K562 (cell line): ENCODE measurements at regions not wholly inside any gene's neighbourhood (a gene's known extent, or its start where the extent isn't known, plus 50 kb on each side); places are given as distances from the start of the nearest gene placed in this dataset.
A peak's percentile ranks its signal among the peaks of the same experiment; 100 is the strongest.

ENCODE experiments used
- ATAC-seq: fragments of 200-7000 bp; cut with Tn5 transposase; 3 replicates; pipeline ENCODE4 v1.9.1; 2020; ENCODE audit warnings: moderate library complexity
- BruUV-seq: library from RNA; stranded (reverse); fragments of 400-500 nt; replicated peaks from 2 replicates; lab custom pipeline; 2021; lab: Mats Ljungman, UMichigan
- CTCF ChIA-PET: fragments of 300-600 bp; formaldehyde crosslinking; extraction: SDS; loops from one replicate; lab custom pipeline; 2021; ENCODE audit warnings: low intra/inter-chr PET ratio; lab: Yijun Ruan, JAX
- POLR2A ChIA-PET: fragments of 300-600, 350-650 bp; sonication (Branson Sonifier 250); formaldehyde crosslinking; extraction: SDS; loops from one replicate; lab custom pipeline; 2021; ENCODE audit warnings: antibody characterized with exemption, inconsistent platforms; lab: Yijun Ruan, JAX
- DNase-seq, 4 experiments: peaks; one replicate each; pipeline versions ENCODE4 v3.0.0 to v3.0.0-alpha.2; 2011 to 2018; ENCODE audit warnings: low spot score in 3 of 4, mixed read lengths in 3 of 4; ENCODE audit errors: extremely low read depth in 1 of 4
- FAIRE-seq: peaks from 2 replicates; lab custom pipeline; 2011; peaks lifted over from hg19 to GRCh38; lab: Jason Lieb, UNC
- H2AFZ ChIP-seq: 2 replicates; pipeline ENCODE4 v1.6.0; 2011; ENCODE audit warnings: low read depth, low read length, control low read depth, inconsistent platforms
- H3K27ac ChIP-seq: fragments of 200-600 bp; 3 replicates; pipeline ENCODE4 v1.8.0; 2011; ENCODE audit warnings: low read depth, mild to moderate bottlenecking, control low read depth, inconsistent platforms, low read length, moderate library complexity, mixed read lengths; ENCODE audit errors: extremely low read depth
- H3K27me3 ChIP-seq, 2 experiments: fragments of 300-600 bp in 1 of 2; 2 replicates in 1 of 2; 3 replicates in 1 of 2; pipeline versions ENCODE4 v1.6.0 to v1.8.0; 2011; ENCODE audit warnings: inconsistent platforms in 2 of 2, low read length in 2 of 2, mild to moderate bottlenecking in 1 of 2, mixed read lengths in 1 of 2, moderate library complexity in 1 of 2; ENCODE audit not compliant: control insufficient read depth in 2 of 2, insufficient read depth in 2 of 2
- H3K36me3 ChIP-seq: fragments of 300-600 bp; 3 replicates; pipeline ENCODE4 v1.8.0; 2011; ENCODE audit warnings: mild to moderate bottlenecking, low read length, inconsistent platforms; ENCODE audit not compliant: control insufficient read depth, insufficient read depth
- H3K4me1 ChIP-seq, 2 experiments: fragments of 200-600 bp in 1 of 2; replicated peaks in 1 of 2; 2 replicates in 1 of 2; 3 replicates in 1 of 2; pipeline versions ENCODE4 v1.5.1 to v1.8.0; 2011; ENCODE audit warnings: inconsistent platforms in 2 of 2, low read length in 2 of 2, mild to moderate bottlenecking in 1 of 2, mixed read lengths in 1 of 2, moderate library complexity in 1 of 2; ENCODE audit not compliant: control insufficient read depth in 2 of 2, insufficient read depth in 2 of 2
- H3K4me2 ChIP-seq: 2 replicates; pipeline ENCODE4 v1.6.1; 2011; ENCODE audit warnings: low read length, control low read depth, inconsistent platforms, mixed read lengths; ENCODE audit not compliant: insufficient read depth
- H3K4me3 ChIP-seq: fragments of 200-600 bp; sonication (generic), shearing (Covaris generic); 2 replicates; pipeline ENCODE4 v1.5.1; 2016; ENCODE audit warnings: control low read depth, inconsistent platforms
- H3K79me2 ChIP-seq: fragments of 200-600 bp; 3 replicates; pipeline ENCODE4 v1.8.0; 2011; ENCODE audit warnings: low read length, inconsistent platforms; ENCODE audit not compliant: control insufficient read depth, insufficient read depth
- H3K9ac ChIP-seq, 2 experiments: 2 replicates each; pipeline versions ENCODE4 v1.6.0 to v1.6.1; 2011; ENCODE audit warnings: low read depth in 2 of 2, low read length in 2 of 2, control low read depth in 1 of 2, inconsistent platforms in 1 of 2, mild to moderate bottlenecking in 1 of 2, mixed read lengths in 1 of 2; ENCODE audit not compliant: insufficient read depth in 1 of 2
- H3K9me1 ChIP-seq: one replicate; pipeline ENCODE4 v1.6.0; 2011; ENCODE audit warnings: inconsistent platforms, mild to moderate bottlenecking, low read length, moderate library complexity; ENCODE audit not compliant: control insufficient read depth, insufficient read depth
- H3K9me3 ChIP-seq: replicated peaks from 2 replicates; pipeline ENCODE4 v1.5.1; 2011; ENCODE audit warnings: low read depth, low read length, inconsistent platforms; ENCODE audit not compliant: control insufficient read depth, insufficient read depth
- H4K20me1 ChIP-seq: replicated peaks from 2 replicates; pipeline ENCODE4 v1.6.1; 2011; ENCODE audit warnings: low read length, inconsistent platforms, mixed read lengths; ENCODE audit not compliant: control insufficient read depth, insufficient read depth
- KDM4B ChIP-seq, 2 experiments: fragments of 450-650 bp in 1 of 2; sonication (generic) in 1 of 2; IDR thresholded peaks; 2 replicates each; pipeline ENCODE4 v1.6.1; 2016 to 2017; ENCODE audit warnings: borderline replicate concordance in 2 of 2, antibody characterized with exemption in 1 of 2, low read depth in 1 of 2, mild to moderate bottlenecking in 1 of 2
- ZNF436 ChIP-seq: fragments of 250-450, 450-650 bp; sonication (Bioruptor Pico); formaldehyde crosslinking; IDR thresholded peaks from 2 replicates; pipeline ENCODE4 v1.7.0; 2020; ENCODE audit warnings: mild to moderate bottlenecking
- WGBS: fragments of 100-300 bp; shearing (Covaris generic); methylation state at CpG from one replicate; pipeline ENCODE4 v1.1.6; 2016; ENCODE audit warnings: low coverage, mixed read lengths; ENCODE audit not compliant: insufficient coverage; ENCODE audit errors: missing lambda C conversion rate; 5-methylcytosine and 5-hydroxymethylcytosine counted together
- in situ Hi-C: fragments of 300-500 bp; cut with MboI; formaldehyde crosslinking; loops from 4 replicates; pipeline ENCODE4 v1.15.0; 2018; ENCODE audit warnings: inconsistent platforms, mixed read lengths
- intact Hi-C: fragments of 100-400 bp; cut with micrococcal nuclease; formaldehyde crosslinking; loops from 2 replicates; pipeline ENCODE4 v1.14.2; 2022
- TF ChIP-seq, protein P1 (sequence below): fragments of 250-450 bp; sonication (Bioruptor Pico); IDR thresholded peaks from 2 replicates; pipeline ENCODE4 v1.4.0; 2020; ENCODE audit warnings: mild to moderate bottlenecking, moderate library complexity

DNA sequence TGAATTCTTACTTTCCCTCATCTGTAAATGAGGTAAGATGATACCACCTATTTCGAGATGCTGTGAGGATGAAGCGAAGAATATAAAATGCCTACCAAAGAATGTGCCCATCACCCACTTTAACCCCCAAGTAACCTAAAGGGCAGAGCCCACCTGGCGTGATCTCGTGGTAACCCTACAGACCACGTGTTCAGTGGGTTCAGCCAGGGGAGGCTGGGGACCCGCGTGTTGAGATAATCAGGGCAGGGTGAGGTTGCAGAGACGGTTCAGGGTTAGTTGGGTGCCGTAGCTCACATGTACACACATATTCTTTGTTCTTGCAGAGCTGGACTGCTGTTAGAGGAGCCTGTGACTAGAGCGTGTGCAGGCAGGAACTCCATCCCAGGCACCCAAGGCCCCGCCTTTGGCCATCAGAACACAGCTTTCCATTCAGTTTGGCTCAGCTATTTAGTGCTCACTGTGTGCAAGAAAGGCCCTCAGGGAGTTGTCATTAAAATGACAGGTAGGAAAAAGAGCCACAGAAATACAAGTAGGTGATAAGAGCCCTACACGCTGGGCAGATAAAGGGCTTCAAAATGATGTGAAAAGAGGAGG lies 56.5 kb upstream of the HAND1 start:
- H3K4me1 ChIP-seq = no peaks in the 10 kb centered on the region
- DNase-seq (no peak), ATAC-seq (no peak), FAIRE-seq (no peak)
- H4K20me1 ChIP-seq = no peaks in the 10 kb centered on the region
- BruUV-seq = no TSS peak
- H3K27me3 ChIP-seq = peaks cover 20 to 38% of the 10 kb centered on the region in 2 experiments
- no peak overlapping the region for H3K27ac ChIP-seq
- 0% methylated on average over 12 of the region's 12 CpGs for WGBS
- H3K9me3 ChIP-seq = no peaks in the 10 kb centered on the region
- no peaks in the 10 kb centered on the region for H3K79me2 ChIP-seq
- intact Hi-C loops (no loop called here), in situ Hi-C loops (no loop called here)
- ChIA-PET CTCF (no interaction called here), POLR2A (no interaction called here)
- TF ChIP-seq, protein P1, sequence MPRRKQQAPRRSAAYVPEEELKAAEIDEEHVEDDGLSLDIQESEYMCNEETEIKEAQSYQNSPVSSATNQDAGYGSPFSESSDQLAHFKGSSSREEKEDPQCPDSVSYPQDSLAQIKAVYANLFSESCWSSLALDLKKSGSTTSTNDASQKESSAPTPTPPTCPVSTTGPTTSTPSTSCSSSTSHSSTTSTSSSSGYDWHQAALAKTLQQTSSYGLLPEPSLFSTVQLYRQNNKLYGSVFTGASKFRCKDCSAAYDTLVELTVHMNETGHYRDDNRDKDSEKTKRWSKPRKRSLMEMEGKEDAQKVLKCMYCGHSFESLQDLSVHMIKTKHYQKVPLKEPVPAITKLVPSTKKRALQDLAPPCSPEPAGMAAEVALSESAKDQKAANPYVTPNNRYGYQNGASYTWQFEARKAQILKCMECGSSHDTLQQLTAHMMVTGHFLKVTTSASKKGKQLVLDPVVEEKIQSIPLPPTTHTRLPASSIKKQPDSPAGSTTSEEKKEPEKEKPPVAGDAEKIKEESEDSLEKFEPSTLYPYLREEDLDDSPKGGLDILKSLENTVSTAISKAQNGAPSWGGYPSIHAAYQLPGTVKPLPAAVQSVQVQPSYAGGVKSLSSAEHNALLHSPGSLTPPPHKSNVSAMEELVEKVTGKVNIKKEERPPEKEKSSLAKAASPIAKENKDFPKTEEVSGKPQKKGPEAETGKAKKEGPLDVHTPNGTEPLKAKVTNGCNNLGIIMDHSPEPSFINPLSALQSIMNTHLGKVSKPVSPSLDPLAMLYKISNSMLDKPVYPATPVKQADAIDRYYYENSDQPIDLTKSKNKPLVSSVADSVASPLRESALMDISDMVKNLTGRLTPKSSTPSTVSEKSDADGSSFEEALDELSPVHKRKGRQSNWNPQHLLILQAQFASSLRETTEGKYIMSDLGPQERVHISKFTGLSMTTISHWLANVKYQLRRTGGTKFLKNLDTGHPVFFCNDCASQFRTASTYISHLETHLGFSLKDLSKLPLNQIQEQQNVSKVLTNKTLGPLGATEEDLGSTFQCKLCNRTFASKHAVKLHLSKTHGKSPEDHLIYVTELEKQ (CRISPR knock-in tag) = no peak
- no peak for TF ChIP-seq ZNF436 (CRISPR knock-in tag)
- TF ChIP-seq KDM4B (IDR thresholded peaks at IDR 0.05; ENCODE audit: borderline replicate concordance in 2 of 2, low read depth in 1 of 2) = no peak
- no peak overlapping the region for H3K4me2 ChIP-seq
- no peak overlapping the region for H3K4me3 ChIP-seq
- H2AFZ ChIP-seq = no peak overlapping the region
- no peaks in the 10 kb centered on the region for H3K9me1 ChIP-seq
- H3K9ac ChIP-seq = peak overlapping the region in 1 of 2 experiments; percentile 7; a peak in 1 of 4 replicates
- no peaks in the 10 kb centered on the region for H3K36me3 ChIP-seq
